ENCODE measurements at regions not wholly inside any gene's neighbourhood (a gene's known extent, or its start where the extent isn't known, plus 50 kb on each side); places are given as distances from the start of the nearest gene placed in this dataset.

DNA sequence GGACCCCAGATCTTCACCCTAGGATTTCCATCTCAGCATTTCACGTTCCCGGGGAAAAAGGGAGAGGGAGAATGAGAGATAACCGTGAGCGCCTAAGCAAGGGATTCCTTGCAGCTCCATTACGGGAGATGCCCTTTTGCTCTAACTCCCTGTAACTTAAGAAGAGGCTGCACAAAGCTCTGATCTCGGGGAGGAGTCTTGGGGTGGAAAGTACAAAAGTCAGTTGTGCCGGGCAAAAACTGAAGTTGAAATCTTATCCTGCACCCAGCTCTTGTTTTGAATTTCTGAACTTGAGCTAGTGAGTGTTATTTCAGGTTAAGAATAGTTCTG, 256.4 kb upstream of the SOX21 start:
- DNase-seq (ENCODE audit: low spot score) (no peak), ATAC-seq (ENCODE audit: low FRiP score) (no peak)
- TF ChIP-seq, protein P1, sequence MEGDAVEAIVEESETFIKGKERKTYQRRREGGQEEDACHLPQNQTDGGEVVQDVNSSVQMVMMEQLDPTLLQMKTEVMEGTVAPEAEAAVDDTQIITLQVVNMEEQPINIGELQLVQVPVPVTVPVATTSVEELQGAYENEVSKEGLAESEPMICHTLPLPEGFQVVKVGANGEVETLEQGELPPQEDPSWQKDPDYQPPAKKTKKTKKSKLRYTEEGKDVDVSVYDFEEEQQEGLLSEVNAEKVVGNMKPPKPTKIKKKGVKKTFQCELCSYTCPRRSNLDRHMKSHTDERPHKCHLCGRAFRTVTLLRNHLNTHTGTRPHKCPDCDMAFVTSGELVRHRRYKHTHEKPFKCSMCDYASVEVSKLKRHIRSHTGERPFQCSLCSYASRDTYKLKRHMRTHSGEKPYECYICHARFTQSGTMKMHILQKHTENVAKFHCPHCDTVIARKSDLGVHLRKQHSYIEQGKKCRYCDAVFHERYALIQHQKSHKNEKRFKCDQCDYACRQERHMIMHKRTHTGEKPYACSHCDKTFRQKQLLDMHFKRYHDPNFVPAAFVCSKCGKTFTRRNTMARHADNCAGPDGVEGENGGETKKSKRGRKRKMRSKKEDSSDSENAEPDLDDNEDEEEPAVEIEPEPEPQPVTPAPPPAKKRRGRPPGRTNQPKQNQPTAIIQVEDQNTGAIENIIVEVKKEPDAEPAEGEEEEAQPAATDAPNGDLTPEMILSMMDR (IDR thresholded peaks at IDR 0.05): no peak

DNA sequence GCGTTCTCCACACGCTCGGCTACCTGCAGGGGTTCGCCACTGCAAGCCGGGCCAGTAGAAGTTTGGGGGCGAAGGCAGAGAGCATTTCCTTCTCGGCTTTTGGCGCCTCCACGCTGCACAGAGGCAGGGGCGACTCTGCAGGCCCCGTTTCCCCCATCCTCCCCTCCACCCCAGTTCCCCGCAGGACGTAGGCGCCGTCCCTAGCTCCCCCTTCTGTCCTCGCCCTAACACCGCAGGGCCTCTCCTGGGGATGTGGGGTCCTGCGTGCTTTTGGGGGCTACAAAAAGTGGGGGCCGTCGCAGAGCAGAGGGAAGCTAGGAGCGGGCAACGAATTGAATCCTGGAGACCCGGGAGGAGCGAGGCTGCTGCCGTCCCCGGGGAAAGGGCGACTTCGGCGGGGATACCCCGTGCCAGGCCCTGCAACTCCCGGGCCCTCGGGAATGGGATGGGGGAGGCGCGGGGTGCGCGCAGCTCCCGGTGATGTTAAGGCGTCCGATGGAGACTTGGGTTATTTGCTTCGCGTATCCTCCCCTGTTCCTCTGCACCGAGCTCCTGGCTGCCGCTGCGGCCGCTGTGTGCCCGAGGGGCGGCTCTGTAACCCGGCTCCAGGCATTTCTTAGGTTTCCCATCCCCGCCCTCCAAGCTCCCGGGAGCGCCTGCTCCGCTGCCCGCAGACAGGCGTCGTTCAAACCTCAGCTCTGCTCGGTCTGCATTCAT, 255.9 kb upstream of the SOX21 start:
- ATAC-seq (ENCODE audit: low FRiP score): no peak
- no peak for DNase-seq (ENCODE audit: low spot score)
- TF ChIP-seq, protein P1 (IDR thresholded peaks at IDR 0.05): no peak

DNA sequence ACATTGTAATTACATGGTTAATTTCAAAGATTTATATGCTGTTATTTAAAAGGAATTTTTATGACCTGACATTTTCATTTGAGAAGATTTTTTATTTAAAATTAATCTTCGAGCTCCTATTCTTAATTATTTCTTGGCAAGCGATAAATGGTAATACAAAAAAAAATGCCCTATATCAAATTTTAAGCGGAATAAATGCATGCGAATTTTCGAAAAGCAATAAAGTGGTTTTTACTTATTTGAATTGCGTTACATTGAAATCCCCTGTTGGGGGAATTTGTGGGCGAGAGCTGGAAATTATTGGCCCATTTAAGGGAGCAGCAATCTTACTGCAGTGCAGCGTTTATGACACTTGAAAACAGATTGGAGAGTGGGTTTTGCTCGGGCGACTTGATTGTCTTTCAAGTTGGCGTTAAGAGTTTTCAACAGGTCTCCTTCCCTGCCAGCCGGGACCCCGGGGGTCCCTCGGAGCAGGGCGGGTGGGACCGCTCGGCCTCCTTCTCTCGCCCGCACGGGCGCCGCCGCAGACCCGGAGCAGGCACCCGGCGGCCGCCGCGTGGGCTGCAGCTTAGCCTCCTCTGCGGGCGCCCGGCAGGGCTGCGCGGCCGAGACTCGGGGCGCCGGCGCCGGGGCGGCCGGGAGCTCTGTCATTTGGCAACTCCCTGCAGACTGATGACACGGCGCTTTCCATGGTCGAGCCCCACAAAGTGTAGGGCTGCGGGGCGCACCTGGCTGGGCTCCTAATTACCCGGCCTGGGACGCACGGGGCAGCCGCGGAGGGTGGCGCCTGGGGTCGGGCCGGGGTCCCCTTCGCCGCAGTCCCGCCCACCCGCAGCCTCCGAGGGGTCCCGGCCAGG, 255.1 kb upstream of the SOX21 start:
- DNase-seq (ENCODE audit: low spot score) (no peak), ATAC-seq (ENCODE audit: low FRiP score) (no peak)
- TF ChIP-seq, protein P1 (IDR thresholded peaks at IDR 0.05): no peak

DNA sequence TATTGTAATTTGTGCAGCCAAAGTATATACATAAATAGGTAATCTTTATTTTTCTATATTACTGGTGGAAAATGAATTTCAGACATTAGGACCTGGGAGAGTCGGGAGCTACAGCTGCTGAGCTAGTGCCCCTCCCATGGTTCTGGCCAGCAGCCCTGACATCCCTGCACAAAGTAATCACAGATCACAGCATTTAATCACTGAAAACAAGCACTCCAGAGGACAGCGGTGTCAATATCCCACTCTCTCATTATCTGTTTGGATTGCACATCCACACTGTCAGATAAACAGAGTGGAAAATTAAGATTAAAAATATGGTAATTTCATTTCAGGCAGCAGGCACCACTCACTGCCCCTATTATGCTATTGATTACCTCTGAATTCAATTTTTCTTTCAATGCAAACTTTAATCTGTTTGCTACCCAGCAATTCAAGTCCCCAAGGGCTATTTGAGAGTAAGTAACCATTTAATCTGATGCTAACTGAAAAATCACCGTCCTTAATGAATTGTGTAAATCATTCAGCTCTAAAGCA, 254.1 kb upstream of the SOX21 start:
- ATAC-seq (ENCODE audit: low FRiP score) (no peak), DNase-seq (ENCODE audit: low spot score) (no peak)
- TF ChIP-seq, protein P1 (IDR thresholded peaks at IDR 0.05): no peak

DNA sequence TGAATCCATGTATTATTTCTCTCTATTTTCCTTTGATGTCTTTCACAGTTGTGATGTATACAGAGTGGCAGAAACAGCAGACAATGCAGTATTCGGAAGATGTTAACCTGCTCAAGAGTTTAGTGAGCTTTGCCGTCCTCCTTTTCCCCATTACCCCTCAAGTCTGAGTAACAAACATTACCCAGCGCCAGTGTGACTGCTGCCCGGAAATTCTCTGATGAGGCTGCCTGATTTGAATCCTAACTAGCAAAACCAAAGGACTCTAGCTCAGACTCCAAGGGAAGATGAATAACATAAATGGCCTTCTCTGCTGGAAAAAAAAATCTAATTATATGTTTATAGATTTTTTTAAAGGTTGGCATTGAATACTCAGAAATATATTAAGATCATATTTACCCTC, 247.3 kb upstream of the SOX21 start:
- no peak for DNase-seq (ENCODE audit: low spot score)
- ATAC-seq (ENCODE audit: low FRiP score): no peak
- TF ChIP-seq, protein P1 (IDR thresholded peaks at IDR 0.05): no peak

DNA sequence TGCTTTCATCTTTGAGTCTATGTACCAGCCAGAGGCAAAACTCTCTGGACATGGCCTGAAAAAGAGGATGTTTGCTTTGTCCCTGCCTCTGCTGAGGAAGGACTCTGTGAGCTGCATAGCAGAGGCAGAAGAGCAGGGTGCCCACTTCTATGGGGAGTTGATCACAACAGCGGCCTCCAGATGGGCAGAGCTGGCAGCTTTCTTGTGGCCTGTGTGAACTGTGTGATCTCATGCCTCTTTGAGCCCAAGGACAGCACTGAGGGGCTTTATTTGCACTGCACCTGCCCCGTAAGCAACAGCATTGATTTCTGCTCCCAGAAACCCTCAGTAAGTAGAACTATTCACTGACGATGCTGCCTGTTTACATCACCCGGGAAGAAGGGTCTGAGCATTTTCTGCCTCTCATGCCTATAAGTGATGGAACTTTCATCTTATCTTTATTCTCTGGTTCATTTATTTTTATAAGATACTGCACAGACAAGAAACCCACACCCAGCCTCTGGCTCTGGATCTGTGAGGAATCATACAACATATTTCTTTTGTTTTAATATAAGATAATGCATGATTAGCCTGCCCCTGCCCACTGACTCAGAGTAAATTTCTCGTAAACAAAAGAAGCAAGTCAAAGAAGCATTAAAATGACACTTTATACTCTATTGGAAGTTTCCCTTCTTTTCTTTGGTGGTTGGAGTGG, 244.2 kb upstream of the SOX21 start:
- ATAC-seq (ENCODE audit: low FRiP score) (no peak), DNase-seq (ENCODE audit: low spot score) (no peak)
- TF ChIP-seq, protein P1 (IDR thresholded peaks at IDR 0.05): no peak
